Transverse colon (tissue), 4 donors: ENCODE measurements at regions not wholly inside any gene's neighbourhood (a gene's known extent, or its start where the extent isn't known, plus 50 kb on each side); places are given as distances from the start of the nearest gene placed in this dataset.

Source experiments
- DNase-seq: peaks from one replicate; pipeline ENCODE4 v3.0.0-alpha.2; 2019
- H3K27ac ChIP-seq, 4 donors: fragments of 200-600 bp; sonication (generic); 2 replicates each; pipeline ENCODE4 v1.5.1; 2016 to 2018; ENCODE audit warnings: inconsistent platforms in 4 of 4
- H3K27me3 ChIP-seq: fragments of 200-600 bp; sonication (generic); 2 replicates; pipeline ENCODE4 v1.5.1; 2017; ENCODE audit warnings: inconsistent platforms
- H3K36me3 ChIP-seq, 4 donors: fragments of 200-600 bp; sonication (generic); 2 replicates each; pipeline ENCODE4 v1.5.1; 2017 to 2019; ENCODE audit warnings: inconsistent platforms in 4 of 4
- H3K4me1 ChIP-seq, 4 donors: fragments of 200-600 bp; sonication (generic); 2 replicates each; pipeline ENCODE4 v1.5.1; 2017 to 2020; ENCODE audit warnings: inconsistent platforms in 4 of 4
- H3K4me3 ChIP-seq, 4 donors: fragments of 200-600 bp; sonication (generic); 1 replicate in 1 of 4; 2 replicates in 3 of 4; pipeline versions ENCODE4 v1.5.1 to v1.6.1; 2017 to 2019; ENCODE audit warnings: inconsistent platforms in 4 of 4
- H3K9me3 ChIP-seq, 2 donors: fragments of 200-600 bp; sonication (generic); 2 replicates each; pipeline ENCODE4 v1.5.1; 2017 to 2019; ENCODE audit warnings: inconsistent platforms in 2 of 2
- CTCF ChIP-seq, 5 experiments: fragments of 200-600 bp in 3 of 5; fragments of 450-650 bp in 2 of 5; sonication (generic) in 3 of 5; IDR thresholded peaks; 1 replicate in 2 of 5; 2 replicates in 3 of 5; pipeline ENCODE4 v1.5.1; 2016 to 2017; ENCODE audit warnings: antibody characterized with exemption in 5 of 5, inconsistent platforms in 3 of 5, mild to moderate bottlenecking in 2 of 5, moderate library complexity in 1 of 5
- EP300 ChIP-seq: sonication (generic); formaldehyde crosslinking; IDR thresholded peaks from one replicate; pipeline ENCODE4 v1.6.1; 2017; ENCODE audit warnings: antibody characterized with exemption, low read depth
- POLR2A ChIP-seq: fragments of 450-650 bp; IDR thresholded peaks from one replicate; pipeline ENCODE4 v1.6.1; 2016; ENCODE audit warnings: antibody characterized with exemption, mild to moderate bottlenecking, moderate library complexity
- POLR2AphosphoS5 ChIP-seq, 3 donors: sonication (generic); formaldehyde crosslinking; IDR thresholded peaks; one replicate each; pipeline ENCODE4 v1.6.1; 2016; ENCODE audit warnings: antibody characterized with exemption in 3 of 3
- WGBS, 2 donors: methylation state at CpG; one replicate each; pipeline ENCODE4 v1.1.5; 2018; ENCODE audit warnings: low coverage in 1 of 2; 5-methylcytosine and 5-hydroxymethylcytosine counted together
- in situ Hi-C, 4 donors: fragments of 200-750 bp; cut with MboI; loops; one replicate each; pipeline versions ENCODE4 v1.15.0 to v1.15.1; 2017; ENCODE audit warnings: low sequenced_read_pairs in 3 of 4, low pct_ligation_motif_present in 1 of 4, low pct_unique_long_range_greater_than_20kb in 1 of 4
- intact Hi-C: fragments of 100-400 bp; cut with DNase I; formaldehyde crosslinking; loops from one replicate; pipeline ENCODE4 v1.15.1; 2023; ENCODE audit warnings: low total_unique reads

- no peak overlapping the region for H3K27ac ChIP-seq
- TF ChIP-seq POLR2AphosphoS5 (IDR thresholded peaks at IDR 0.05) (no peak), CTCF (IDR thresholded peaks at IDR 0.05) (no peak), POLR2A (no peak), EP300 (no peak)
- H3K9me3 ChIP-seq, result peaks cover 3 to 4% of the 10 kb centered on the region in 2 donors
- WGBS, 2 donors, result 54 to 60% methylated on average over 2 of the region's 2 CpGs
- DNase-seq, result no peak
- H3K4me1 ChIP-seq, result no peaks in the 10 kb centered on the region
- no peaks in the 10 kb centered on the region for H3K36me3 ChIP-seq
- intact Hi-C loops (no loop called here), in situ Hi-C loops (no loop called here)
- H3K4me3 ChIP-seq, result no peak overlapping the region
- H3K27me3 ChIP-seq, result no peaks in the 10 kb centered on the region
These were observed 453.7 kb upstream of the HTR2A start for GRCh38 chr13:47350334-47351124.

GRCh38 chr13:47349211-47349610 lies 452.4 kb upstream of the HTR2A start:
- no peak overlapping the region for H3K4me3 ChIP-seq
- intact Hi-C loops, result no loop called here
- no peaks in the 10 kb centered on the region for H3K36me3 ChIP-seq
- H3K9me3 ChIP-seq, result peaks cover 3 to 4% of the 10 kb centered on the region in 2 donors
- no peak overlapping the region for H3K27ac ChIP-seq
- 80 to 84% methylated on average over 1 of the region's 1 CpG for WGBS, 2 donors
- TF ChIP-seq EP300 (no peak), POLR2AphosphoS5 (IDR thresholded peaks at IDR 0.05) (no peak), POLR2A (no peak), CTCF (IDR thresholded peaks at IDR 0.05) (no peak)
- in situ Hi-C loops, result no loop called here
- no peaks in the 10 kb centered on the region for H3K4me1 ChIP-seq
- no peaks in the 10 kb centered on the region for H3K27me3 ChIP-seq
- DNase-seq, result no peak

- in situ Hi-C loops (no loop called here), intact Hi-C loops (no loop called here)
- Histone ChIP-seq H3K9me3 (peaks cover 3 to 7% of the 10 kb centered on the region in 2 donors), H3K36me3 (no peaks in the 10 kb centered on the region), H3K27me3 (no peaks in the 10 kb centered on the region), H3K4me1 (no peaks in the 10 kb centered on the region), H3K4me3 (no peak overlapping the region), H3K27ac (no peak overlapping the region)
- DNase-seq, result no peak
- TF ChIP-seq POLR2AphosphoS5 (IDR thresholded peaks at IDR 0.05) (no peak), EP300 (no peak), CTCF (IDR thresholded peaks at IDR 0.05) (no peak), POLR2A (no peak)
- 67 to 74% methylated on average over 1 to 7 of the region's 7 CpGs for WGBS, 2 donors
These were observed 441.1 kb upstream of the HTR2A start for GRCh38 chr13:47337781-47338507.

- DNase-seq, result no peak
- 82 to 90% methylated on average over 3 of the region's 3 CpGs for WGBS, 2 donors
- in situ Hi-C loops (no loop called here), intact Hi-C loops (no loop called here)
- Histone ChIP-seq H3K27me3 (no peaks in the 10 kb centered on the region), H3K27ac (no peak overlapping the region), H3K4me1 (no peaks in the 10 kb centered on the region), H3K9me3 (no peaks in the 10 kb centered on the region), H3K36me3 (no peaks in the 10 kb centered on the region), H3K4me3 (no peak overlapping the region)
- no peak for TF ChIP-seq POLR2A
These were observed 437.3 kb upstream of the HTR2A start for GRCh38 chr13:47334173-47334572.
